CD4-positive, CD25-positive, alpha-beta regulatory T cell (primary cell): ENCODE measurements at regions not wholly inside any gene's neighbourhood (a gene's known extent, or its start where the extent isn't known, plus 50 kb on each side); places are given as distances from the start of the nearest gene placed in this dataset.
A peak's percentile ranks its signal among the peaks of the same experiment; 100 is the strongest.

Experiments used
- ATAC-seq, 2 donors: fragments of 150-1000 bp; cut with Tn5 transposase; one replicate each; pipeline ENCODE4 v1.10.0; 2021; ENCODE audit warnings: low read depth in 2 of 2, moderate number of reproducible peaks in 2 of 2, moderate library complexity in 1 of 2
- DNase-seq, 3 donors: peaks; one replicate each; pipeline versions ENCODE4 v3.0.0 to v3.0.0-alpha.2; 2012 to 2022; ENCODE audit warnings: mixed read lengths in 1 of 3
- H3K27ac ChIP-seq: one replicate; pipeline ENCODE4 v1.7.0; 2013; ENCODE audit warnings: mild to moderate bottlenecking, low read length; ENCODE audit not compliant: insufficient read depth, poor library complexity, severe bottlenecking
- H3K27me3 ChIP-seq: one replicate; pipeline ENCODE4 v1.7.0; 2013; ENCODE audit warnings: low read length; ENCODE audit not compliant: control insufficient read depth, insufficient read depth
- H3K36me3 ChIP-seq: one replicate; pipeline ENCODE4 v1.7.0; 2013; ENCODE audit warnings: mild to moderate bottlenecking, low read length, moderate library complexity; ENCODE audit not compliant: control insufficient read depth, insufficient read depth
- H3K4me1 ChIP-seq: 2 replicates; pipeline ENCODE4 v1.7.0; 2013; ENCODE audit warnings: mild to moderate bottlenecking, low read length; ENCODE audit not compliant: insufficient read depth, control insufficient read depth, poor library complexity, severe bottlenecking
- H3K4me3 ChIP-seq: one replicate; pipeline ENCODE4 v1.7.0; 2013; ENCODE audit warnings: low read depth, mild to moderate bottlenecking, low read length, moderate library complexity
- H3K9me3 ChIP-seq, 2 experiments: 1 replicate in 1 of 2; 2 replicates in 1 of 2; pipeline ENCODE4 v1.7.0; 2013; ENCODE audit warnings: low read length in 2 of 2, mild to moderate bottlenecking in 1 of 2, moderate library complexity in 1 of 2; ENCODE audit not compliant: control insufficient read depth in 2 of 2
- H3K27ac Mint-ChIP-seq, 3 donors: one replicate each; pipeline ENCODE4 v1.8.0; 2020 to 2022; ENCODE audit warnings: mild to moderate bottlenecking in 3 of 3, mixed read lengths in 3 of 3, moderate library complexity in 2 of 3
- H3K27me3 Mint-ChIP-seq: one replicate; pipeline ENCODE4 v1.8.0; 2022; ENCODE audit warnings: mild to moderate bottlenecking, mixed read lengths
- H3K36me3 Mint-ChIP-seq: one replicate; pipeline ENCODE4 v1.8.0; 2020; ENCODE audit warnings: mixed read lengths
- H3K4me1 Mint-ChIP-seq, 4 donors: one replicate each; pipeline ENCODE4 v1.8.0; 2020 to 2022; ENCODE audit warnings: mixed read lengths in 4 of 4, mild to moderate bottlenecking in 1 of 4
- H3K4me3 Mint-ChIP-seq, 4 donors: one replicate each; pipeline ENCODE4 v1.8.0; 2020 to 2022; ENCODE audit warnings: mild to moderate bottlenecking in 4 of 4, mixed read lengths in 4 of 4, moderate library complexity in 3 of 4
- H3K9me3 Mint-ChIP-seq, 7 donors: one replicate each; pipeline ENCODE4 v1.8.0; 2020 to 2022; ENCODE audit warnings: mixed read lengths in 7 of 7, mild to moderate bottlenecking in 3 of 7, moderate library complexity in 2 of 7

DNA sequence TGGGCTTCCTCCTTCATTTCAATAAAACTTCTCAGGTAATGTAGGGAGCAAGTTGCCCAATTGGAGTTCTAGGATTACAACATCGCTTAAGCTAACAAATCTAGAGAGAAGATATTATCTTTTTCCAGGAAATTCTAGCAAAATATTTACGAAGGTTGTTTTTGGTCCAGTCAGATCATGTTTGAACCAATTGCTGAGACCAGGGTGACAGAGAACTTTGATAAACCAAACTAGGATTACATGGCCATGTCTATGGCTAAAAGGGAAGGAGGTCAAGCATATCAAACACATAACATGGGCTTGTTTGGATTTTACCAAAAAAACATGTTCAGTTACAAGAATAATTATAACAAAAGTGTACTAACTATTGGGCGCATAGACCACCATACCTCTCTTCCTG, 442.4 kb upstream of the SGCG start:
- Histone ChIP-seq H3K4me1 (no peaks in the 10 kb centered on the region), H3K27ac (no peak overlapping the region), H3K9me3 (no peaks in the 10 kb centered on the region), H3K36me3 (no peaks in the 10 kb centered on the region), H3K4me3 (no peak overlapping the region), H3K27me3 (no peaks in the 10 kb centered on the region)
- Mint-ChIP-seq H3K9me3 (peaks cover 0 to 7% (median 1%) of the 10 kb centered on the region in 7 donors), H3K4me1 (no peaks in the 10 kb centered on the region), H3K27me3 (no peaks in the 10 kb centered on the region), H3K36me3 (no peaks in the 10 kb centered on the region), H3K4me3 (no peak overlapping the region), H3K27ac (no peak overlapping the region)
- DNase-seq (no peak), ATAC-seq (no peak)

DNA sequence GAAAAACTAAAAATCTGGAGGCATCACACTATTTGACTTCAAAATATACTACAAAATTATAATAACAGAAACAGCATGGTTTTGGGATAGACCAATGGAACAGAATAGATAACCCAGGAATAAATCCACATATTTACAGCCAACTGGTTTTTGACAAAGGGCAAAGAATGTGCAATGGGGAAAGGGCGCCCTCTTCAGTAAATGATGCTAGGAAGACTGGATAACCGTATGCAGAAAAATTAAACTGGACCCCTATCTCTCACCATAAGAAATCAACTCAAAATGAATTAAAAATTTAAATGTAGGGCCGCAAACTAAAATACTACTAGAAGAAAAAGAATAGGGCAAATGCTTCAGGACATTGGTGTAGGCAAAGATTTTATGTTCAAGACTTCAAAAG, 440.5 kb upstream of the SGCG start:
- Mint-ChIP-seq H3K27ac (no peak overlapping the region), H3K4me1 (no peaks in the 10 kb centered on the region), H3K36me3 (no peaks in the 10 kb centered on the region), H3K9me3 (peaks cover 0 to 7% (median 2%) of the 10 kb centered on the region in 7 donors), H3K4me3 (peak overlapping the region in 1 of 4 donors; percentile 89), H3K27me3 (no peaks in the 10 kb centered on the region)
- Histone ChIP-seq H3K4me1 (no peaks in the 10 kb centered on the region), H3K9me3 (no peaks in the 10 kb centered on the region), H3K27ac (no peak overlapping the region), H3K27me3 (no peaks in the 10 kb centered on the region), H3K36me3 (no peaks in the 10 kb centered on the region), H3K4me3 (no peak overlapping the region)
- ATAC-seq (no peak), DNase-seq (no peak)

GRCh38 chr13:22744688-22745452, 435.9 kb upstream of the SGCG start:
- no peak overlapping the region for H3K27ac ChIP-seq
- ATAC-seq: no peak
- H3K4me1 ChIP-seq: no peaks in the 10 kb centered on the region
- no peaks in the 10 kb centered on the region for H3K27me3 Mint-ChIP-seq
- H3K36me3 ChIP-seq: no peaks in the 10 kb centered on the region
- peaks cover 0 to 7% (median 2%) of the 10 kb centered on the region in 7 donors for H3K9me3 Mint-ChIP-seq
- H3K4me3 Mint-ChIP-seq: no peak overlapping the region
- H3K4me1 Mint-ChIP-seq: no peaks in the 10 kb centered on the region
- no peak for DNase-seq
- H3K9me3 ChIP-seq: no peaks in the 10 kb centered on the region
- H3K27me3 ChIP-seq: no peaks in the 10 kb centered on the region
- H3K27ac Mint-ChIP-seq: no peak overlapping the region
- H3K4me3 ChIP-seq: no peak overlapping the region
- no peaks in the 10 kb centered on the region for H3K36me3 Mint-ChIP-seq

DNA sequence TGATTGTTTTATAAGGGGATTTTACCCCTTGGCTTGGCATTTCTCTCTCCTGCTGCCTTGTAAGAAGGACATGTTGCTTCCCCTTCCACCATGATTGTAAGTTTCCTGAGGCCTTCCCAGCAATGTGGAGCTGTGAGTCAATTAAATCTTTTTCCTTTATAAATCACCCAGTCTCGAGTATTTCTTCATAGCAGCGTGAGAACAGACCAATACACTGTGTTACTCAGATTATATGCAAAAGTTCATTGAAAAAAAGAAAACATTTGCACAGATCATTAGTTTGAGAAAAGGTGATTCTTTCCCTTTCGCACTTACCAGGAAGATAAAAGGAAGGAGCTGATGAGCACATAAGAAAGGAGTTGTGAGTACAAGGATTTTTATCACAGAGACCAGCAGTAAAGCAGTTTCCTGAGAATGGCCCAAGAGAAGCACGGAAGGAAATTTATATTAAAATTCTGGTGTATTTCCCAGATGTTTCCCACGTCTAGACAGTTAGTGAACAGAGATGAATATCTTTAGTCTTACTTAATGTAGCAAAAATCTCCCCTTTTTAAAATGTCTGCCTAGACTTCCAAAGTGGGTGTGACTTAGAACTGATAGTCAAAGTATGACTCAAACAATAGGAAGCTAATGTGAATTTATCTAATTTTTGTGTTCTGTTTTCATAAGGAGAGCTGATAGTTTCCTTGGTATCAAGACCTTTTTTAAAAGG, 431.8 kb upstream of the SGCG start:
- Histone ChIP-seq H3K36me3 (no peaks in the 10 kb centered on the region), H3K9me3 (no peaks in the 10 kb centered on the region), H3K4me3 (no peak overlapping the region), H3K27me3 (no peaks in the 10 kb centered on the region), H3K4me1 (no peaks in the 10 kb centered on the region), H3K27ac (no peak overlapping the region)
- Mint-ChIP-seq H3K9me3 (peaks cover 0 to 5% (median 3%) of the 10 kb centered on the region in 7 donors), H3K27me3 (no peaks in the 10 kb centered on the region), H3K36me3 (no peaks in the 10 kb centered on the region), H3K4me3 (no peak overlapping the region), H3K27ac (no peak overlapping the region), H3K4me1 (no peaks in the 10 kb centered on the region)
- no peak for DNase-seq
- no peak for ATAC-seq

DNA sequence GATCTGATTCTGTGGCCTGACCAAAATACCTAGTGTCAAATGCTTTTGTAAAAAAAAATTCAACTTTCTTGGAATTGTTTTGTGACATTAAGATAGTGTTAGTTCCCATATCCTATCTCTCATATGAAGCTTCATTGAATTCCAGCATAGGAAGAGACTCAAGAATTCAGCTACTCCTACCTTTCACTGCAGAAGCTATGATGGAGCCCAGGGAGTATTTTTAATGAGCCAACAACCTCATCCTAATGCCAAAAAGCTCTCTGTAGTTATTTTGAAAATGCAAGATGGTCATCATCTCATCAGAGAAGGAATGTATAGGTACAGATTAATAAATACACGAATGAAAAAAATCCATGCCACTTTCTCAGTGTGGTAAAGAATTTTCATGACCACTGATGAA, 431.2 kb upstream of the SGCG start:
- Mint-ChIP-seq H3K27me3 (no peaks in the 10 kb centered on the region), H3K4me3 (no peak overlapping the region), H3K36me3 (no peaks in the 10 kb centered on the region), H3K27ac (no peak overlapping the region), H3K9me3 (peaks cover 0 to 5% (median 3%) of the 10 kb centered on the region in 7 donors), H3K4me1 (no peaks in the 10 kb centered on the region)
- Histone ChIP-seq H3K4me3 (no peak overlapping the region), H3K4me1 (no peaks in the 10 kb centered on the region), H3K36me3 (no peaks in the 10 kb centered on the region), H3K9me3 (no peaks in the 10 kb centered on the region), H3K27ac (no peak overlapping the region), H3K27me3 (no peaks in the 10 kb centered on the region)
- no peak for DNase-seq
- ATAC-seq: no peak

GRCh38 chr13:22757530-22758120, 423.2 kb upstream of the SGCG start:
- H3K9me3 Mint-ChIP-seq: peaks cover 0 to 5% (median 2%) of the 10 kb centered on the region in 7 donors
- H3K4me3 ChIP-seq: no peak overlapping the region
- no peaks in the 10 kb centered on the region for H3K36me3 ChIP-seq
- H3K9me3 ChIP-seq: no peaks in the 10 kb centered on the region
- DNase-seq (no peak), ATAC-seq (no peak)
- H3K36me3 Mint-ChIP-seq: no peaks in the 10 kb centered on the region
- H3K27me3 ChIP-seq: no peaks in the 10 kb centered on the region
- H3K27me3 Mint-ChIP-seq: no peaks in the 10 kb centered on the region
- H3K4me3 Mint-ChIP-seq: no peak overlapping the region
- no peaks in the 10 kb centered on the region for H3K4me1 Mint-ChIP-seq
- no peak overlapping the region for H3K27ac ChIP-seq
- no peak overlapping the region for H3K27ac Mint-ChIP-seq
- H3K4me1 ChIP-seq: no peaks in the 10 kb centered on the region

GRCh38 chr13:22758245-22758644, 422.5 kb upstream of the SGCG start:
- Mint-ChIP-seq H3K27ac (peak overlapping the region in 1 of 3 donors; percentile 20), H3K27me3 (no peaks in the 10 kb centered on the region), H3K36me3 (no peaks in the 10 kb centered on the region), H3K4me1 (no peaks in the 10 kb centered on the region), H3K9me3 (peaks cover 0 to 5% (median 2%) of the 10 kb centered on the region in 7 donors), H3K4me3 (no peak overlapping the region)
- Histone ChIP-seq H3K27ac (no peak overlapping the region), H3K36me3 (no peaks in the 10 kb centered on the region), H3K27me3 (no peaks in the 10 kb centered on the region), H3K9me3 (no peaks in the 10 kb centered on the region), H3K4me1 (no peaks in the 10 kb centered on the region), H3K4me3 (no peak overlapping the region)
- ATAC-seq (no peak), DNase-seq (no peak)
